RPMI8226 (cell line): ENCODE measurements at regions not wholly inside any gene's neighbourhood (a gene's known extent, or its start where the extent isn't known, plus 50 kb on each side); places are given as distances from the start of the nearest gene placed in this dataset.
"Not testable (repeated sequence)": the region's sequence is repeated elsewhere in the genome, so short reads cannot be mapped to it uniquely, and the experiment has no call there.

Source experiments
- DNase-seq: peaks from one replicate; pipeline ENCODE4 v3.0.0-alpha.2; 2015

DNA sequence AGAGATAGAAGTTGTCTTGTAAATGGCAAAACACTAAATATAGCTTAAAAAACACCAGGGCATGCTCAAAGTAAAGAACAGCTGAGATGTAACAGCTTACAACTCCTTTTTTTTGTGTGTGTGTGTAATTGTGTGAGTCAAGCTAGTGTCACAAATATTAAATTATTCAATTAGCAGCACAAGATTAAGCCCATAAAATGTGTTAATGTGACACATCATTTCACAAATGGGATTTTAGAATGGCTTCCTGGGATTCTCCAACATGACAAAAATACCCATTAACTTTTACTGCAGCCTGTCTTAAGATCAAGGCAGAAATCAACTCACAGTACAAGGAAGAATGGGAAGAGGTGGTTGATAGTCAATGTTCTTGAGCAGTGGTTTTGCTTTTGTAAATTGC lies 251.4 kb downstream of the KIF20B start:
- no peak for DNase-seq

- no peak for DNase-seq
These were observed 252.7 kb downstream of the KIF20B start for GRCh38 chr10:89954061-89954460.

GRCh38 chr10:89954787-89955566 lies 253.6 kb downstream of the KIF20B start:
- DNase-seq, result no peak

DNA sequence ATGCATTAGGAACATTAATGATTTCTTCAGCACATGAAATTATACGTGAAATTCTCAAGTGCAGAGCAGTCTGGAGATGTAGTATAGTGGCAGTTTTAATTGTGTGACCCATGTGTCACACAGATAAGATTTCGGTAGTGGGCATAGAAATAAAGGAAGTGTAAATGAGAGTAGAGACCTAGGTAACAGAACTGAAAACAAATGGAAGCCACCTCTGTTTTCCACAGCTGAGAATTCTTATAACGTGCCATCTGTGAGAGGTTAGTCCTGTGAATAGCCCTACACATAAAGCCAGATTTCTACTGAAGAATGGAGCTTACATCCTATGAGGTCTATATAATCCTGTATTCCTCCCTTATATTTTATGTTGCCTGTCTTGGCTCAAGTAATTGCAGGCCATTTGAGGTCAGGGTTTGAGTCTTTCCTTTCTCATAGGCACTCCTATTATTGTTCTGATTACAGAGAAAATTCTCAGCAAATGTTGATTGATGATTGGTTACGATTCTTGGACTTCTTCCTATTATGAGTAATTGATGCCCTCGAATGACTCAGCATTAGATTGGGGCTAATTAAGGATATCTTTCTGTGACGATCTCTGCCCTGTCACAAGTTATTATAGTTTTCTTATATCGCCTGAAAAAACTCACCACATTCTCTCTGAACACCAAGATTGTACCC lies 258.2 kb downstream of the KIF20B start:
- no peak for DNase-seq

- no peak for DNase-seq
These were observed 262.2 kb downstream of the KIF20B start for GRCh38 chr10:89963451-89964102.

DNA sequence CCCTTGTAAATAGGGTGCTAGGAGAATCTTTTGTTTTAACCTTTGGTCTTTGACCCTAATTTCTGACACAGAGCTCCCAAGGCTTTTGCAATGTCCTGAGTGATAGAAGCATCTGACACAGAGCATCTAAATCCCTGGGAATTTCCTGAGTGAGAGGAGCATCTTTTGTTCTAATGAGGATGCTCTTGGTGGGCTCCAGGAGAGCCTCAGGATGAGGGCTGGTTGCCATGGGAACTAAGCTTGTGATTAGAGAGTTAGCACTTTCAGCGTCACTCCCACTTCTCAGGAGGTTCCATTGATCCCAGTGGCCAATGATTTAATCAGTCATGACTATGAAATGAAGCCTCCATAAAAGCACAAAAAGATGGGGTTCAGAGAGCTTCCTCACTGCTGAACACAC lies 264.8 kb downstream of the KIF20B start:
- no peak for DNase-seq

GRCh38 chr10:89973326-89973725 lies 271.9 kb downstream of the KIF20B start:
- no peak for DNase-seq

- DNase-seq, result no peak
These were observed 273.7 kb downstream of the KIF20B start for GRCh38 chr10:89975071-89975470.

- peak; percentile 41 for DNase-seq
These were observed 274.4 kb downstream of the KIF20B start for GRCh38 chr10:89975771-89976170.

DNA sequence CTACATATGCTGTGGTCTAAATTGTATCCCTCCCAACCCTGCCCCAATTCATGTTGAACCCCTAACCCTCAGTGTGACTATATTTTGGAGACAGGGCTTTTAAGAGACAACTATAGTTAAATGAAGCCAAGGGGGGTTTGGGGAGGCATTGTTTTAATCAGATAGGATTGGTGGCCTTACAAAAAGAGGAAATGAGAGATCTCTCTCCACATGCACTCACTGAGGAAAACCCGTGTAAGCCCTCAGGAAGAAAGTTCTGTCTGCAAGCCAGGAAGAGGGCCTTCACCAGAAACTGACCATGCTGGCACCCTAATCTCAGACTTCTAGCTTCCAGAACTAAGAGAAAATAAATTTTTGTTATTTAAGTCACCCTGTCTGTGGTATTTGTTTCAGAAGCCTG lies 276.7 kb downstream of the KIF20B start:
- no peak for DNase-seq

- DNase-seq, result no peak
These were observed 278.3 kb downstream of the KIF20B start for GRCh38 chr10:89979726-89980125.

DNA sequence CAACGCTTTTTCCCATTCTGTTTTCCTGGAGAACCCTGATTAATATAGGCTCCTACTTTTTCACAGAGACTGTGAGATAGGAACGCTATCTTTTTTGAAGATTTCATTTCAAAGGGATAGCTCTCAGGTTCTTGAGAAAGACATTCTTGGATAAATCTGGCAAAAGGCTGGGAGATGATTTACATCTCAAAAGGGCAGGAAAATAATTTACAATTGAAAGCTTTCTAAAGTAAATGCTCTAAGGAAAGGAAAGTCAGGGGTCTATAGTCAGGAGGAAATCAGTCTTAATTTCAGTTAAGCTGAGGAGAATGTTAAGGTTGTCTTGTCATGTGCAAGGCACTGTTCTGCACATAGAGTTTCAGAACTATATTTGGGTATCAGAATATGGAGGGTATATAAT lies 278.8 kb downstream of the KIF20B start:
- no peak for DNase-seq

GRCh38 chr10:89981891-89982290 lies 280.5 kb downstream of the KIF20B start:
- no peak for DNase-seq

DNA sequence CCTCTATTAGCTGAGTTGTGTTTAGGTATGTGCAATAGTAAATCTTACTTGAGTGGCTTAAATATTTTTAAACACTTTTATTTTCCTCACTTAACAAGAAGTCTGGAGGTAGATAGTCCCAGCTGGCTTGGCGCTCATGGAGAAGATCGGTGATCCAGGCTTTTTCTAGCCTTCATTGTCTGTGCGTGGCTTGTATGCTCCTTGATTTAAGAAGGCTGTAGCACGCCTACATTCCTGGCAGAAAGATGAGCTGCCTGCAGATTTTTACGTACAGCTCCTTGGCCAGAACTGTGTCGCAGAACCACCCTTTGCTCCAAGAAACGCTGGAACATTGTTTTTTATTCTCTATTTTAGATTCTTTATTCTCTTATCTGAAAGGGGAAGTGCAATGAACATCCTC lies 284.1 kb downstream of the KIF20B start:
- no peak for DNase-seq

DNA sequence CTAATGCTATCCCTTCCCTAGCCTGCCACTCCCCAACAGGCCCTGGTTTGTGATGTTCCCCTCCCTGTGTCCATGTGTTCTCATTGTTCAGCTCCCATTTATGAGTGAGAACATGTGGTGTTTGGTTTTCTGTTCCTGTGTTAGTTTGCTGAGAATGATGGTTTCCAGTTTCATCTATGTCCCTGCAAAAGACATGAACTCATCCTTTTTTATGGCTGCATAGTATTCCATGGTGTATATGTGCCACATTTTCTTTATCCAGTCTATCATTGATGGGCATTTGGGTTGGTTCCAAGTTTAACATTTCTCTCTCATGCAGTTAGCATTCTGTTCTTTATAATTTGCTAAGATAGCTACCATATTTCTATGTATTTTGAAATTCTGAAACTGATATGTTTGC lies 287.0 kb downstream of the KIF20B start:
- not testable (repeated sequence) for DNase-seq

- no peak for DNase-seq
These were observed 291.2 kb downstream of the KIF20B start for GRCh38 chr10:89992575-89992974.

GRCh38 chr10:90007226-90007625 lies 305.8 kb downstream of the KIF20B start:
- DNase-seq, result no peak

GRCh38 chr10:90011281-90011680 lies 309.9 kb downstream of the KIF20B start:
- DNase-seq, result not testable (repeated sequence)

DNA sequence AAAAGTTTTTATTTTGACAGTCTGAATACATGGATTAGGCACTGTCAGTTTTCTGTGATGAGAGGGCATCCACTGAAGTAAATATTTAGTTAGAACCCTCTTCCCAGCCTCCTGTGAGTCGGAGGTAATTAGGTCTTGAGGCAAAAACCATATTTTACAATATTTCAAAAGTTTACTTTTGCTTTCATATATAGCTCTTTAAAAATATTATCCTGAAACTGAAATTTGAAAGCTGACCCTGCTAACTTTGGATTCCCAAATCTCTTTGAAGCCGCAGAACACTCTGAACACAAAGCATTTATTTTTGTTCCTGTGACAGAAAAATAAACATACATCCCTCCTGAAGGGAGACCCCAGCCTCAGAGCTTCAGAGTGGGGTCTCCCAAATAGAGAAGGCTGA lies 317.4 kb downstream of the KIF20B start:
- no peak for DNase-seq

- no peak for DNase-seq
These were observed 319.1 kb downstream of the KIF20B start for GRCh38 chr10:90020506-90020905.

DNA sequence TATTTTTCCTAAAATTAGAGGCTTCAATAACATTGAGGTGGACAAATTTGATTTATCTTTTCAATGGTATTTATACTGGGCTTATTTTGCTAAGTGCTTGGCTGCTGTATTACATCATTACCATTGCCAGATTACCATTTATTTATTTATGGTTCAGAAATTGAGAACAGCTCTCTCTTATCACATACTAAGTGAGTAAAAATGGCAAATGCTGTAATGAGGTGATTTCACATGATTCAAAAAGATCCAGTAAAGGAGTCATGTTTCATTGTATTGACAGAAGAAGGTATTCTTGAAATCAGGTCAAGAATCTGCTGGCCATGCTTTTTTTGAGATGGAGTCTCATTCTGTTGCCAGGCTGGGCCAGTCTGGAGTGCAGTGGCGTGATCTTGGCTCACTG lies 322.6 kb downstream of the KIF20B start:
- no peak for DNase-seq

- no peak for DNase-seq
These were observed 326.9 kb downstream of the KIF20B start for GRCh38 chr10:90028312-90028711.

- no peak for DNase-seq
These were observed 330.4 kb downstream of the KIF20B start for GRCh38 chr10:90031776-90032175.

DNA sequence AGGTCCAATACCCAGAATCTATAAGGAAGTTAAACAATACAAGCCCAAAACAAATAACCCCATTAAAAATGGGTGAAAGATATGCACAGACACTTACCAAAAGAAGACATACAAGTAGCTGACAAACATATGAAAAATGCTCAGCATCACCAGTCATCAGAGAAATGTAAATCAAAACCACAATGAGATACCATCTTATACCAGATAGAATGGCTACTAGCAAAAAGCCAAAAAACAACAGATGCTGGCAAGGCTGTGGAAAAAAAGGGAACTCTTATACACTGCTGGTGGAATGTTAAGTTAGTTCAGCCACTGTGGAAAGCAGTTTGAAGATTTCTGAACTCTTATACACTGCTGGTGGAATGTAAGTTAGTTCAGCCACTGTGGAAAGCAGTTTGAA lies 331.1 kb downstream of the KIF20B start:
- DNase-seq, result no peak
